ENCODE measurements at regions not wholly inside any gene's neighbourhood (a gene's known extent, or its start where the extent isn't known, plus 50 kb on each side); places are given as distances from the start of the nearest gene placed in this dataset.

DNA sequence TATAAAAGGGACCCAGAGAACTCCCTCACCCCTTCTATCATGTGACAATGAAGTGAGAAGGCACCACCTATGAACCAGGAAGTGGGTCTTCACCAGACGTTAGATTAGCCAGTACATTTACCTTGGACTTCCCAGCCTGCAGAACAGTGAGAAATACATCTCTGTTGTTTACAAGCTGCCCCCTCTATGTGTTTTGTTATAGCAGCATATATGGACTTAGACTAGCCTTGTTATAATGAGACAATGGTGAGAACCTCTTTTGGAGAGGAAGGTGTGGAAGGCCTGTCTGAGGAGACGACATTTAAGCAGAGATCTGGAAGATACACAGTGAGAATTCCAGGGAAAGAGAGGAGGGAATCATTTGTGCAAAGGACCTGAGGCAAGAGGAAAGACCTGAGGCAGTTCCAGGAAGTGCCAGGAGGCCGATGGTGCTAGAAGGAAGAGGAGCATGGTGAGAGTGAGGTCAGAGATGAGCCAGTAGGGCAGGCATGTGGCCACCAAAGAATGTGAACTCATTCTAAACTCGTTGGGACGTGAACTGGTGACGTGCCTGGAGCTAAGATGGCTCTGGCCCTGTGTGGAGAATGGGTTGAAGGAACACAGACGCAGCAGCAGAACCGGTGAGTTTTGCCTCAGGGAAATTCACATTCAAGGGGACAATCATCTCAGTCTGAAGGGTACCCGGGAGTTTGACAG lies 98.9 kb upstream of the IRF2BP2 start:
- TF ChIP-seq TAF1 (IDR thresholded peaks at IDR 0.05; ENCODE audit: low read depth, low read length) = no peak
- no peak for TF ChIP-seq POLR2AphosphoS5 (IDR thresholded peaks at IDR 0.05; ENCODE audit: low read depth, low read length)
- TF ChIP-seq POLR2A (IDR thresholded peaks at IDR 0.05; ENCODE audit: low read depth, low read length) = no peak
